ENCODE measurements at regions not wholly inside any gene's neighbourhood (a gene's known extent, or its start where the extent isn't known, plus 50 kb on each side); places are given as distances from the start of the nearest gene placed in this dataset.

- H3K27ac Mint-ChIP-seq (ENCODE audit: unreplicated experiment) = no peak overlapping the region
- peaks cover 10% of the 10 kb centered on the region for H3K4me1 Mint-ChIP-seq (ENCODE audit: low read depth, unreplicated experiment)
- Histone ChIP-seq H3K27me3 (ENCODE audit: insufficient read depth, low read length) (no peaks in the 10 kb centered on the region), H4K20me1 (ENCODE audit: insufficient read depth, low read length) (no peaks in the 10 kb centered on the region), H3K9ac (ENCODE audit: low read length) (no peak overlapping the region), H3K79me2 (ENCODE audit: insufficient read depth, low read length) (no peaks in the 10 kb centered on the region), H2AFZ (ENCODE audit: low read depth, low read length) (no peak overlapping the region), H3K36me3 (ENCODE audit: insufficient read depth, low read length) (no peaks in the 10 kb centered on the region), H3K9me3 (ENCODE audit: insufficient read depth, low read depth, low read length) (no peaks in the 10 kb centered on the region), H3K27ac (ENCODE audit: low read depth, low read length) (no peak overlapping the region), H3K4me3 (ENCODE audit: insufficient read depth, low read depth, low read length) (no peak overlapping the region), H3K4me2 (ENCODE audit: low read length) (no peak overlapping the region), H3K4me1 (ENCODE audit: insufficient read depth, low read length) (no peaks in the 10 kb centered on the region)
- DNase-seq (ENCODE audit: low read depth) = no peak
- peaks cover 9% of the 10 kb centered on the region for H3K27me3 Mint-ChIP-seq (ENCODE audit: low read depth, unreplicated experiment)
- no peak overlapping the region for H3K4me3 Mint-ChIP-seq (ENCODE audit: unreplicated experiment)
- H3K36me3 Mint-ChIP-seq (ENCODE audit: low read depth, unreplicated experiment) = peaks cover 3% of the 10 kb centered on the region
- no peak for FAIRE-seq
- no peaks in the 10 kb centered on the region for H3K9me3 Mint-ChIP-seq (ENCODE audit: unreplicated experiment)
- no peak for TF ChIP-seq EZH2 (IDR thresholded peaks at IDR 0.05; ENCODE audit: insufficient read depth, low read length)
- no peak for TF ChIP-seq CTCF (IDR thresholded peaks at IDR 0.05; ENCODE audit: insufficient read depth, low read depth, low read length)
Measured at GRCh38 chr5:14954616-14955343, 83.2 kb upstream of the ANKH start.

DNA sequence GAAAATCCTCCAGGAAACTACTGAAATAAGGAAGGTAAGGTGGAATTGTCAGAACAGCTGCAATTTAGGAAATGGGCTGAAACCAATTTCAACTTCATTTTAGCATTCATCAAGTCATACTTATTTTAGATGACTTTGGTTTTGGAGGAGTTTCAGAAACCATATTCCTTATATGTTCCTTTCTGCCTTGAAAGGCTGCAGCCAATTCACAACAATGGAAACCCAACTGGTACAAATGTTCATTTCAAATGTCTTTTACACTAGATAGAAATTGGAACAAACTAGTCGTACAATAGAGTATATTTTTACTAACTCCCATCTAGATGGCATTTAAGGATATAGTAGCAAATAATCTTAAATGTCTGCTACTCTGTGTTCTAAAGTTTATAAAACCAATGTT lies 82.6 kb upstream of the ANKH start:
- Histone ChIP-seq H3K4me3 (ENCODE audit: insufficient read depth, low read depth, low read length) (no peak overlapping the region), H3K27ac (ENCODE audit: low read depth, low read length) (no peak overlapping the region), H3K36me3 (ENCODE audit: insufficient read depth, low read length) (no peaks in the 10 kb centered on the region), H3K9ac (ENCODE audit: low read length) (no peak overlapping the region), H2AFZ (ENCODE audit: low read depth, low read length) (no peak overlapping the region), H3K4me1 (ENCODE audit: insufficient read depth, low read length) (no peaks in the 10 kb centered on the region), H3K79me2 (ENCODE audit: insufficient read depth, low read length) (no peaks in the 10 kb centered on the region), H3K4me2 (ENCODE audit: low read length) (no peak overlapping the region), H3K27me3 (ENCODE audit: insufficient read depth, low read length) (no peaks in the 10 kb centered on the region), H3K9me3 (ENCODE audit: insufficient read depth, low read depth, low read length) (no peaks in the 10 kb centered on the region), H4K20me1 (ENCODE audit: insufficient read depth, low read length) (no peaks in the 10 kb centered on the region)
- H3K9me3 Mint-ChIP-seq (ENCODE audit: unreplicated experiment) = no peaks in the 10 kb centered on the region
- no peak overlapping the region for H3K27ac Mint-ChIP-seq (ENCODE audit: unreplicated experiment)
- peaks cover 3% of the 10 kb centered on the region for H3K36me3 Mint-ChIP-seq (ENCODE audit: low read depth, unreplicated experiment)
- FAIRE-seq (no peak), DNase-seq (ENCODE audit: low read depth) (no peak)
- TF ChIP-seq CTCF (IDR thresholded peaks at IDR 0.05; ENCODE audit: insufficient read depth, low read depth, low read length) = no peak
- TF ChIP-seq EZH2 (IDR thresholded peaks at IDR 0.05; ENCODE audit: insufficient read depth, low read length) = no peak
- H3K4me1 Mint-ChIP-seq (ENCODE audit: low read depth, unreplicated experiment) = peaks cover 7% of the 10 kb centered on the region
- no peak overlapping the region for H3K4me3 Mint-ChIP-seq (ENCODE audit: unreplicated experiment)
- H3K27me3 Mint-ChIP-seq (ENCODE audit: low read depth, unreplicated experiment) = peaks cover 9% of the 10 kb centered on the region

- H3K9me3 ChIP-seq (ENCODE audit: insufficient read depth, low read depth, low read length) = no peaks in the 10 kb centered on the region
- no peak overlapping the region for H3K9ac ChIP-seq (ENCODE audit: low read length)
- H3K36me3 ChIP-seq (ENCODE audit: insufficient read depth, low read length) = no peaks in the 10 kb centered on the region
- DNase-seq (ENCODE audit: low read depth) = no peak
- Mint-ChIP-seq H3K27me3 (ENCODE audit: low read depth, unreplicated experiment) (peaks cover 9% of the 10 kb centered on the region), H3K4me1 (ENCODE audit: low read depth, unreplicated experiment) (peaks cover 6% of the 10 kb centered on the region), H3K27ac (ENCODE audit: unreplicated experiment) (no peak overlapping the region), H3K9me3 (ENCODE audit: unreplicated experiment) (no peaks in the 10 kb centered on the region), H3K36me3 (ENCODE audit: low read depth, unreplicated experiment) (peaks cover 3% of the 10 kb centered on the region), H3K4me3 (ENCODE audit: unreplicated experiment) (no peak overlapping the region)
- H3K4me3 ChIP-seq (ENCODE audit: insufficient read depth, low read depth, low read length) = no peak overlapping the region
- TF ChIP-seq CTCF (IDR thresholded peaks at IDR 0.05; ENCODE audit: insufficient read depth, low read depth, low read length) (no peak), EZH2 (IDR thresholded peaks at IDR 0.05; ENCODE audit: insufficient read depth, low read length) (no peak)
- no peaks in the 10 kb centered on the region for H3K27me3 ChIP-seq (ENCODE audit: insufficient read depth, low read length)
- no peaks in the 10 kb centered on the region for H3K79me2 ChIP-seq (ENCODE audit: insufficient read depth, low read length)
- H3K4me1 ChIP-seq (ENCODE audit: insufficient read depth, low read length) = no peaks in the 10 kb centered on the region
- H3K4me2 ChIP-seq (ENCODE audit: low read length) = no peak overlapping the region
- no peak overlapping the region for H3K27ac ChIP-seq (ENCODE audit: low read depth, low read length)
- H4K20me1 ChIP-seq (ENCODE audit: insufficient read depth, low read length) = no peaks in the 10 kb centered on the region
- no peak for FAIRE-seq
- no peak overlapping the region for H2AFZ ChIP-seq (ENCODE audit: low read depth, low read length)
Measured at GRCh38 chr5:14953075-14953607, 81.6 kb upstream of the ANKH start.

Measured in astrocyte (in vitro differentiated cells and primary cell).